Mesenchymal stem cell (in vitro differentiated cells and primary cell): ENCODE measurements at regions not wholly inside any gene's neighbourhood (a gene's known extent, or its start where the extent isn't known, plus 50 kb on each side); places are given as distances from the start of the nearest gene placed in this dataset.

ENCODE experiments used
- DNase-seq: peaks from one replicate; pipeline ENCODE4 v3.0.0-alpha.2; 2013
- H2AFZ ChIP-seq: one replicate; pipeline ENCODE4 v1.6.1; 2013; ENCODE audit warnings: low read depth, mild to moderate bottlenecking, control low read depth, inconsistent platforms, low read length, moderate library complexity
- H2AK5ac ChIP-seq: 2 replicates; pipeline ENCODE4 v1.6.1; 2013; ENCODE audit warnings: low read length, moderate library complexity, mild to moderate bottlenecking, inconsistent platforms; ENCODE audit not compliant: severe bottlenecking
- H2BK120ac ChIP-seq: one replicate; pipeline ENCODE4 v1.6.1; 2013; ENCODE audit warnings: low read depth, mild to moderate bottlenecking, inconsistent platforms, low read length, moderate library complexity
- H2BK12ac ChIP-seq, 2 experiments: one replicate each; pipeline ENCODE4 v1.6.1; 2013; ENCODE audit warnings: inconsistent platforms in 2 of 2, low read length in 2 of 2, mild to moderate bottlenecking in 2 of 2, moderate library complexity in 2 of 2, control low read depth in 1 of 2
- H2BK15ac ChIP-seq: one replicate; pipeline ENCODE4 v1.6.1; 2013; ENCODE audit warnings: mild to moderate bottlenecking, low read depth, inconsistent platforms; ENCODE audit not compliant: poor library complexity, severe bottlenecking
- H2BK5ac ChIP-seq: 2 replicates; pipeline ENCODE4 v1.6.1; 2013; ENCODE audit warnings: low read depth, mild to moderate bottlenecking, low read length, control low read depth, inconsistent platforms; ENCODE audit not compliant: poor library complexity, severe bottlenecking
- H3K14ac ChIP-seq, 2 experiments: one replicate each; pipeline ENCODE4 v1.6.1; 2013; ENCODE audit warnings: inconsistent platforms in 2 of 2, low read length in 2 of 2, control low read depth in 1 of 2, mild to moderate bottlenecking in 1 of 2, moderate library complexity in 1 of 2
- H3K18ac ChIP-seq, 2 experiments: one replicate each; pipeline ENCODE4 v1.6.1; 2013; ENCODE audit warnings: inconsistent platforms in 2 of 2, low read length in 2 of 2, control low read depth in 1 of 2, low read depth in 1 of 2, mild to moderate bottlenecking in 1 of 2
- H3K23ac ChIP-seq, 2 experiments: one replicate each; pipeline ENCODE4 v1.6.1; 2013; ENCODE audit warnings: inconsistent platforms in 2 of 2, low read length in 2 of 2, mild to moderate bottlenecking in 2 of 2, moderate library complexity in 2 of 2, control low read depth in 1 of 2
- H3K27ac ChIP-seq: 2 replicates; pipeline ENCODE4 v1.5.1; 2013; ENCODE audit warnings: mild to moderate bottlenecking, moderate library complexity, low read length, control low read depth, inconsistent platforms; ENCODE audit not compliant: poor library complexity, severe bottlenecking
- H3K27me3 ChIP-seq, 2 experiments: 2 replicates each; pipeline versions ENCODE4 v1.6.1 to v1.7.0; 2013; ENCODE audit warnings: low read length in 2 of 2, mild to moderate bottlenecking in 2 of 2, moderate library complexity in 2 of 2, control low read depth in 1 of 2, inconsistent platforms in 1 of 2; ENCODE audit not compliant: control insufficient read depth in 1 of 2, insufficient read depth in 1 of 2
- H3K36me3 ChIP-seq, 2 experiments: 2 replicates each; pipeline versions ENCODE4 v1.6.1 to v1.7.0; 2013; ENCODE audit warnings: low read length in 2 of 2, control low read depth in 1 of 2, inconsistent platforms in 1 of 2, low read depth in 1 of 2, mild to moderate bottlenecking in 1 of 2; ENCODE audit not compliant: insufficient read depth in 2 of 2, control insufficient read depth in 1 of 2
- H3K4ac ChIP-seq, 2 experiments: one replicate each; pipeline ENCODE4 v1.6.1; 2013; ENCODE audit warnings: inconsistent platforms in 2 of 2, low read length in 2 of 2, mild to moderate bottlenecking in 2 of 2, moderate library complexity in 2 of 2, control low read depth in 1 of 2, low read depth in 1 of 2
- H3K4me1 ChIP-seq: 2 replicates; pipeline ENCODE4 v1.6.1; 2013; ENCODE audit warnings: low read depth, low read length, control low read depth; ENCODE audit not compliant: control insufficient read depth, insufficient read depth
- H3K4me2 ChIP-seq: 2 replicates; pipeline ENCODE4 v1.6.1; 2013; ENCODE audit warnings: low read length, mild to moderate bottlenecking, inconsistent platforms; ENCODE audit not compliant: poor library complexity, severe bottlenecking
- H3K4me3 ChIP-seq, 2 experiments: 2 replicates each; pipeline versions ENCODE4 v1.5.1 to v1.7.0; 2013; ENCODE audit warnings: low read length in 2 of 2, mild to moderate bottlenecking in 2 of 2, control low read depth in 1 of 2, low read depth in 1 of 2; ENCODE audit not compliant: insufficient read depth in 1 of 2
- H3K79me1 ChIP-seq: replicated peaks from 2 replicates; pipeline ENCODE4 v1.6.1; 2013; ENCODE audit warnings: mild to moderate bottlenecking, control low read depth, low read length, inconsistent platforms; ENCODE audit not compliant: poor library complexity, severe bottlenecking
- H3K9ac ChIP-seq: 2 replicates; pipeline ENCODE4 v1.7.0; 2013; ENCODE audit warnings: mild to moderate bottlenecking, low read length, moderate library complexity
- H3K9me3 ChIP-seq: 2 replicates; pipeline ENCODE4 v1.7.0; 2013; ENCODE audit warnings: mild to moderate bottlenecking, low read length; ENCODE audit not compliant: control insufficient read depth
- H4K8ac ChIP-seq: one replicate; pipeline ENCODE4 v1.6.1; 2013; ENCODE audit warnings: inconsistent platforms, mild to moderate bottlenecking, low read length, moderate library complexity
- H4K91ac ChIP-seq: one replicate; pipeline ENCODE4 v1.6.1; 2013; ENCODE audit warnings: mild to moderate bottlenecking, low read length, inconsistent platforms
- WGBS: methylation state at CpG from one replicate; pipeline ENCODE4 v1.1.7; 2013; ENCODE audit warnings: mixed read lengths; 5-methylcytosine and 5-hydroxymethylcytosine counted together

DNA sequence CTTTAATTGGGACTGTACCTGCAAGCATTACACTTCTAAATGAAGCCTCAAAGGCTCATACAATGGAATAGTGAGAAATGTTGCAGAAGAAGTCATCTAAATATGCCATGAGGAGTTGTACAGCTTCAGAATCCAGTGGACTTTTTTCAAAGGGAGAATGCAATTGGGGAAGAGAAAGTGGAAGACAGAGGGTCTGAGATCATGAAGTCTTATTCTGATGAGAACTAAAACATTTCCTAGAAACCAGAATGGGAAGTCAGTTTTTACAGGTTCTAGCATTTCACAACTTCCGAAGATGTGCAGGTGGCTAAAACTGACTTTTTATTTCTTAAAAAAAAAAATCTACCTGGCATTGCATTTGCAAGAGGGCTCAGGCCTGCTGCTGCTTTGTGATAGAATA lies 424.4 kb upstream of the RUNX1 start:
- WGBS, result 100% methylated on average over 1 of the region's 1 CpG
- no peak for DNase-seq
- no peak overlapping the region for H2BK5ac ChIP-seq
- H4K8ac ChIP-seq, result no peak overlapping the region
- no peaks in the 10 kb centered on the region for H3K79me1 ChIP-seq
- H3K4me2 ChIP-seq, result no peak overlapping the region
- H3K27ac ChIP-seq, result no peak overlapping the region
- H3K4me3 ChIP-seq, result no peak overlapping the region
- no peak overlapping the region for H2BK15ac ChIP-seq
- H2BK12ac ChIP-seq, result no peak overlapping the region
- no peak overlapping the region for H2AFZ ChIP-seq
- no peak overlapping the region for H2BK120ac ChIP-seq
- no peak overlapping the region for H3K9ac ChIP-seq
- H3K9me3 ChIP-seq, result no peaks in the 10 kb centered on the region
- peaks cover 2% of the 10 kb centered on the region for H3K4me1 ChIP-seq
- H3K23ac ChIP-seq, result no peak overlapping the region
- no peak overlapping the region for H3K18ac ChIP-seq
- no peak overlapping the region for H4K91ac ChIP-seq
- H3K27me3 ChIP-seq, result no peaks in the 10 kb centered on the region
- no peak overlapping the region for H3K4ac ChIP-seq
- no peak overlapping the region for H3K14ac ChIP-seq
- H2AK5ac ChIP-seq, result no peak overlapping the region
- H3K36me3 ChIP-seq, result no peaks in the 10 kb centered on the region

DNA sequence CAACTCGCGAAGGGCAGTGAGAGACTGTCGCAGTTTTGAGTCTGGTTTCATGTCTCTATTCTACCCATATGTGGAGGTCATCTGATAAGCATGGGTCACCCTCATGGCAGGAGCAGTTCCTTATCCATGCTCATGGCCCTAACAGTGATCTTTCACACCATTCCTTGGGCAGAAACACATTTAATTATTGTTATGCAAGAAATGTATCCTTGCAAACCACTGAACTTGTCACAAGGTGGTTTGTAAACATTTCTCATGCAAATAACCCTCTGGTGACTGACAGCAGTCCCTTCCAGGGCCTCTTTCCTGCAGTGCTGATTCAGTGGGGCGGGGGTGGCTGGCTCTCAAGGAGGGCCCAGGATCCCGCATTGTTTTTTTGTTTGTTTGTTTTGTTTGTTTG lies 421.4 kb upstream of the RUNX1 start:
- no peaks in the 10 kb centered on the region for H3K4me1 ChIP-seq
- no peaks in the 10 kb centered on the region for H3K27me3 ChIP-seq
- H4K91ac ChIP-seq, result no peak overlapping the region
- H3K18ac ChIP-seq, result no peak overlapping the region
- H2AFZ ChIP-seq, result no peak overlapping the region
- no peak overlapping the region for H3K14ac ChIP-seq
- H3K4ac ChIP-seq, result no peak overlapping the region
- no peak overlapping the region for H2BK5ac ChIP-seq
- H3K27ac ChIP-seq, result no peak overlapping the region
- H3K23ac ChIP-seq, result no peak overlapping the region
- 59% methylated on average over 4 of the region's 5 CpGs for WGBS
- no peak overlapping the region for H2BK120ac ChIP-seq
- H3K4me2 ChIP-seq, result no peak overlapping the region
- no peak overlapping the region for H2AK5ac ChIP-seq
- H2BK12ac ChIP-seq, result peak overlapping the region in 1 of 2 experiments; percentile 65
- no peak overlapping the region for H3K4me3 ChIP-seq
- no peaks in the 10 kb centered on the region for H3K36me3 ChIP-seq
- peak; percentile 41 for DNase-seq
- no peak overlapping the region for H3K9ac ChIP-seq
- no peaks in the 10 kb centered on the region for H3K9me3 ChIP-seq
- no peaks in the 10 kb centered on the region for H3K79me1 ChIP-seq
- H4K8ac ChIP-seq, result no peak overlapping the region
- H2BK15ac ChIP-seq, result no peak overlapping the region

GRCh38 chr21:35469498-35469897 lies 420.4 kb upstream of the RUNX1 start:
- no peak overlapping the region for H3K4ac ChIP-seq
- H2BK15ac ChIP-seq, result no peak overlapping the region
- H4K8ac ChIP-seq, result no peak overlapping the region
- DNase-seq, result no peak
- no peak overlapping the region for H2BK5ac ChIP-seq
- no peak overlapping the region for H3K4me3 ChIP-seq
- no peaks in the 10 kb centered on the region for H3K27me3 ChIP-seq
- H3K4me2 ChIP-seq, result no peak overlapping the region
- H3K36me3 ChIP-seq, result no peaks in the 10 kb centered on the region
- 100% methylated on average over 1 of the region's 1 CpG for WGBS
- H4K91ac ChIP-seq, result no peak overlapping the region
- no peak overlapping the region for H3K9ac ChIP-seq
- H3K18ac ChIP-seq, result no peak overlapping the region
- H3K14ac ChIP-seq, result no peak overlapping the region
- no peak overlapping the region for H2AFZ ChIP-seq
- H3K9me3 ChIP-seq, result no peaks in the 10 kb centered on the region
- H3K79me1 ChIP-seq, result no peaks in the 10 kb centered on the region
- H2BK12ac ChIP-seq, result no peak overlapping the region
- no peak overlapping the region for H3K23ac ChIP-seq
- H2BK120ac ChIP-seq, result no peak overlapping the region
- H3K4me1 ChIP-seq, result no peaks in the 10 kb centered on the region
- no peak overlapping the region for H3K27ac ChIP-seq
- no peak overlapping the region for H2AK5ac ChIP-seq

GRCh38 chr21:35468991-35469390 lies 419.9 kb upstream of the RUNX1 start:
- Histone ChIP-seq H3K27me3 (no peaks in the 10 kb centered on the region), H3K9me3 (no peaks in the 10 kb centered on the region), H2AK5ac (no peak overlapping the region), H2AFZ (no peak overlapping the region), H4K91ac (peak overlapping the region; percentile 57), H2BK12ac (peak overlapping the region; percentile 59 to 93), H3K36me3 (no peaks in the 10 kb centered on the region), H2BK5ac (no peak overlapping the region), H3K9ac (no peak overlapping the region), H2BK15ac (no peak overlapping the region), H3K4me3 (no peak overlapping the region), H3K18ac (peak overlapping the region in 1 of 2 experiments; percentile 35), H3K4me1 (no peaks in the 10 kb centered on the region), H4K8ac (peak overlapping the region; percentile 53), H2BK120ac (no peak overlapping the region), H3K27ac (no peak overlapping the region), H3K4ac (peak overlapping the region in 1 of 2 experiments; percentile 84), H3K14ac (no peak overlapping the region), H3K4me2 (no peak overlapping the region), H3K79me1 (no peaks in the 10 kb centered on the region), H3K23ac (no peak overlapping the region)
- DNase-seq, result no peak
- 77% methylated on average over 4 of the region's 5 CpGs for WGBS
